ENCODE measurements at regions not wholly inside any gene's neighbourhood (a gene's known extent, or its start where the extent isn't known, plus 50 kb on each side); places are given as distances from the start of the nearest gene placed in this dataset.

- TF ChIP-seq CTCF (IDR thresholded peaks at IDR 0.05; ENCODE audit: poor library complexity, severe bottlenecking) = no peak
- Histone ChIP-seq H3K27ac (ENCODE audit: poor library complexity, severe bottlenecking) (no peak overlapping the region), H3K27me3 (ENCODE audit: insufficient read depth, poor library complexity, severe bottlenecking) (no peaks in the 10 kb centered on the region), H3K36me3 (ENCODE audit: low read depth) (no peaks in the 10 kb centered on the region), H3K4me1 (ENCODE audit: insufficient read depth, poor library complexity, severe bottlenecking) (peaks cover 9% of the 10 kb centered on the region), H3K4me3 (ENCODE audit: severe bottlenecking) (no peak overlapping the region), H3K9me3 (ENCODE audit: severe bottlenecking) (no peaks in the 10 kb centered on the region)
- ATAC-seq (ENCODE audit: low read depth) (no peak), DNase-seq (ENCODE audit: low spot score) (no peak)
Observed at GRCh38 chr6:15145821-15146220, 100.0 kb upstream of the JARID2 start.

GRCh38 chr6:15147827-15148226 is 98.0 kb upstream of the JARID2 start:
- DNase-seq (ENCODE audit: low spot score) = no peak
- no peak for ATAC-seq (ENCODE audit: low read depth)
- H3K27ac ChIP-seq (ENCODE audit: poor library complexity, severe bottlenecking) = no peak overlapping the region
- TF ChIP-seq CTCF (IDR thresholded peaks at IDR 0.05; ENCODE audit: poor library complexity, severe bottlenecking) = no peak
- no peaks in the 10 kb centered on the region for H3K36me3 ChIP-seq (ENCODE audit: low read depth)
- no peaks in the 10 kb centered on the region for H3K9me3 ChIP-seq (ENCODE audit: severe bottlenecking)
- no peaks in the 10 kb centered on the region for H3K27me3 ChIP-seq (ENCODE audit: insufficient read depth, poor library complexity, severe bottlenecking)
- no peak overlapping the region for H3K4me3 ChIP-seq (ENCODE audit: severe bottlenecking)
- H3K4me1 ChIP-seq (ENCODE audit: insufficient read depth, poor library complexity, severe bottlenecking) = peaks cover 9% of the 10 kb centered on the region

GRCh38 chr6:15148356-15148946 is 97.4 kb upstream of the JARID2 start:
- no peak overlapping the region for H3K4me3 ChIP-seq (ENCODE audit: severe bottlenecking)
- no peaks in the 10 kb centered on the region for H3K36me3 ChIP-seq (ENCODE audit: low read depth)
- H3K9me3 ChIP-seq (ENCODE audit: severe bottlenecking) = no peaks in the 10 kb centered on the region
- no peak overlapping the region for H3K27ac ChIP-seq (ENCODE audit: poor library complexity, severe bottlenecking)
- no peak for TF ChIP-seq CTCF (IDR thresholded peaks at IDR 0.05; ENCODE audit: poor library complexity, severe bottlenecking)
- DNase-seq (ENCODE audit: low spot score) = no peak
- peaks cover 9% of the 10 kb centered on the region for H3K4me1 ChIP-seq (ENCODE audit: insufficient read depth, poor library complexity, severe bottlenecking)
- ATAC-seq (ENCODE audit: low read depth) = peak; percentile 98
- H3K27me3 ChIP-seq (ENCODE audit: insufficient read depth, poor library complexity, severe bottlenecking) = no peaks in the 10 kb centered on the region

GRCh38 chr6:15150207-15150606 is 95.7 kb upstream of the JARID2 start:
- ATAC-seq (ENCODE audit: low read depth) (no peak), DNase-seq (ENCODE audit: low spot score) (no peak)
- H3K9me3 ChIP-seq (ENCODE audit: severe bottlenecking) = no peaks in the 10 kb centered on the region
- no peak for TF ChIP-seq CTCF (IDR thresholded peaks at IDR 0.05; ENCODE audit: poor library complexity, severe bottlenecking)
- peaks cover 9% of the 10 kb centered on the region for H3K4me1 ChIP-seq (ENCODE audit: insufficient read depth, poor library complexity, severe bottlenecking)
- no peaks in the 10 kb centered on the region for H3K27me3 ChIP-seq (ENCODE audit: insufficient read depth, poor library complexity, severe bottlenecking)
- H3K27ac ChIP-seq (ENCODE audit: poor library complexity, severe bottlenecking) = no peak overlapping the region
- no peaks in the 10 kb centered on the region for H3K36me3 ChIP-seq (ENCODE audit: low read depth)
- no peak overlapping the region for H3K4me3 ChIP-seq (ENCODE audit: severe bottlenecking)

GRCh38 chr6:15152700-15153099 is 93.2 kb upstream of the JARID2 start:
- ATAC-seq (ENCODE audit: low read depth) = no peak
- Histone ChIP-seq H3K36me3 (ENCODE audit: low read depth) (no peaks in the 10 kb centered on the region), H3K4me1 (ENCODE audit: insufficient read depth, poor library complexity, severe bottlenecking) (peaks cover 9% of the 10 kb centered on the region), H3K4me3 (ENCODE audit: severe bottlenecking) (no peak overlapping the region), H3K9me3 (ENCODE audit: severe bottlenecking) (no peaks in the 10 kb centered on the region), H3K27ac (ENCODE audit: poor library complexity, severe bottlenecking) (no peak overlapping the region), H3K27me3 (ENCODE audit: insufficient read depth, poor library complexity, severe bottlenecking) (no peaks in the 10 kb centered on the region)
- TF ChIP-seq CTCF (IDR thresholded peaks at IDR 0.05; ENCODE audit: poor library complexity, severe bottlenecking) = no peak
- DNase-seq (ENCODE audit: low spot score) = no peak
